ENCODE measurements at regions not wholly inside any gene's neighbourhood (a gene's known extent, or its start where the extent isn't known, plus 50 kb on each side); places are given as distances from the start of the nearest gene placed in this dataset.
"Not testable (repeated sequence)": the region's sequence is repeated elsewhere in the genome, so short reads cannot be mapped to it uniquely, and the experiment has no call there.

DNA sequence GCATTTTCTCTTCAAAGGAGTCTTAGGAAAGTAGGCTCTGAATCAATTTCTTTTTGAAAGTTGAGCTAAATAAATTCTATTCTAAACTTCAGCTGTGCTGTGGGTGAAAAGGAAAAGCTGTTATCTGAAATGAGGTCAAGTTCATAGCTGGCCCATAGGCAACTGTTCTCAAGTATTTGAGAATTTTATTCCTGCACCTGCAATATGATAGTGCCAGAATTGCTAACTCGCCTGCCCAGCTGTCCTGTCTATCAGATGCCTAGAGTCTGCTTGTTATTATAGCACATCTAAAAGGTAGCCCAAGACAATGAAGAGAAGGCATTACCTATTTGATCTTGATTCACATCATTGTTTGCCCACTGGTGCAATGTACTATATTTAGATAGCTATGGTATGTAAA is 798.7 kb downstream of the DIPK2A start:
- no peak for DNase-seq

- no peak for DNase-seq
Measured at GRCh38 chr3:144770915-144771351, 799.3 kb downstream of the DIPK2A start.

DNA sequence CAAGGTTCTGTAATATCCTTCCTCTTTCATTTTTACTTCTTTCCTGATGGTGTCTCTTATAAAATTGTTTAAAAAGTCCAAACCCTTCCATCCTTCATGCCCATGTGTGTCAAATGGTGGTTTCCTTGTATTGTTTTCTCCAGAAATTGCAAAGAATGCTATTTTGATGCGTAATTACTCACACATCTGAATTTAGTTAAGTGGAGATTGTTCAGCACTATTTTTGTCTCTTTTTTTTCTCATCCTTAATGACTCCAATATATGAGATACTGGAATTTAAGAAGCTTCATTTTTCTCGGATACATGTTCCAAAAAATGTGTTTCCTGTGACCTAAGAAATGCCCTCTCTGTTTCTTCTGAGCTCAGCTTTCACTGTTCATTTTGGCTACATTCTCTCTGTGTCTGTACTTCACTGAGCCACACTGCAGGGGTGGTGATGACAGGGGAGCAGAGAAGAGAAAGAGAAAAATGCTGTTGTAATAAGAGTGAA is 799.8 kb downstream of the DIPK2A start:
- no peak for DNase-seq

DNA sequence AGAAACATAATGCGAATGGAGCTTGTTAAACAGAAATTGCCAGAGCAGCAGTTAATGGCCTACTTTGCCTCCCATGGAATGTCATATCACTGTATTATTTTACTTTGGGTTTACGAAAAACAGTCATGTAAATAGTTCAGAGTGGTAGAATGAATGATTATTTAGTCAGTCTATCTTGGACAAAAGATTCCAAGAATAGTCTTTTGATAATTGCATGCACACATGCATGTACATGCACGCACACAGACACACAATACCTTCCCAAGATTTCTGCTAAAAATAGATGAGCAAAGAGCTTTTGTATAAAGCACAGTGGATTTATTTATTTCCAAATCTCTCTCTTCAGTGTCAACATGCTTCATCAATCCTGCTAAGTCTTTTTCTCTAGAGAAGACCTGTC is 800.7 kb downstream of the DIPK2A start:
- no peak for DNase-seq

DNA sequence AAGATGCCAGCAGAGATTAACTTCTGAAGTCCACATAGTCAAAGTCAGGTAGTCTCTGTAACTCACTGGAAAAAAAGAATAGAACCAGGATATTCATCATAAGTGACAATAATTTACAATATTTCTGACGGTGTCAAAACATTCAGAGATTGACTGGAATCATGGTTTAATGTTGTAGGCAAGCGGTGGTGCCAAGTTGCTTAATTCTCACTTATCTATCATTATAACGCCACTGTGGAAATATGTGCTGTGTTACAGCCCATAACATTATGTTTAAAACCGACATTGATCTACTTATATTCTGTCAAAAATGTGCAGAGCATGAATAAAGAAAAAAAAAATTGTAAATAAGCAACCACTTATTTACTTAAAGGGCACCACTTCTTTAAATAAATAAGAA is 801.7 kb downstream of the DIPK2A start:
- DNase-seq, result no peak

GRCh38 chr3:144774897-144775296 is 803.3 kb downstream of the DIPK2A start:
- no peak for DNase-seq

- DNase-seq, result no peak
Measured at GRCh38 chr3:144775551-144775950, 803.9 kb downstream of the DIPK2A start.

GRCh38 chr3:144777906-144778305 is 806.3 kb downstream of the DIPK2A start:
- DNase-seq, result no peak

DNA sequence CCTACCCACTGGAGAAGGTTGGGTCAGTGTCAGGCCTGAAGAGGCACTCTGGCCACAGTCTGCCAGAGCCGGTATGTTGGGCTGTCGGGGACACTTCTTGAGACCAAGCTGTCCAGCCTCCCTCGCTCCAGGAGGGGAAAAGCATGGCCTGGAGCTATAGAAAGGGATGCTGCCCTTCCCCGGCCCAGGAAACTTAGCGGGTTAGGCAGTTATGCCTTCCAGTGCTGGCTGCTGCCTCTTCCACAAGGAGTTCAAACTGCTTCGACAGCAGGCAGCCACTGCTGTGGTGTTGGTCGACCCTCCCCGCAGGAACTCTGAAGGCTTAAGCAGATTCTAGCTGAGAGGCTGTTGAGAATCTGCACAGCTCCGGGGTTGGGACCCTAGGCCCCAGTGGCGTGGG is 819.4 kb downstream of the DIPK2A start:
- DNase-seq, result no peak

GRCh38 chr3:144801890-144802289 is 830.3 kb downstream of the DIPK2A start:
- no peak for DNase-seq

DNA sequence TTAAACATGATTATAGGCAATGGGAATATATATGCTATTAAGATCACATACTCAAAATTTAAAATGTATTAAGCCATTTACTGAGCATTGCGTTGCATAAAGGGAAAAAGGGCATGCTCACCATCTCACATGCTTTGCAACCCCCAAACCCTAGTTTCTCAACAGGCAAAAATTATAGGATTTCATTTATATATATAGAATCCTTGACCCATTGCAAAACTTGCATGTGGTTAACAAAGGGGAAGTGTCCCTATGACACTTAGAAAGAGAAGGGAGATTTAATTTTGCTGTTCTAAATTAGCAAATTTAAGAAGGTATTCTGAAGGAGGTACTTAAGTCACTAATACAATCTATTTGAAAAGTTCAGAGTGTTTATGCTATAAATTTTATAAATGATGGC is 837.8 kb downstream of the DIPK2A start:
- no peak for DNase-seq

GRCh38 chr3:144810160-144810559 is 838.5 kb downstream of the DIPK2A start:
- no peak for DNase-seq

DNA sequence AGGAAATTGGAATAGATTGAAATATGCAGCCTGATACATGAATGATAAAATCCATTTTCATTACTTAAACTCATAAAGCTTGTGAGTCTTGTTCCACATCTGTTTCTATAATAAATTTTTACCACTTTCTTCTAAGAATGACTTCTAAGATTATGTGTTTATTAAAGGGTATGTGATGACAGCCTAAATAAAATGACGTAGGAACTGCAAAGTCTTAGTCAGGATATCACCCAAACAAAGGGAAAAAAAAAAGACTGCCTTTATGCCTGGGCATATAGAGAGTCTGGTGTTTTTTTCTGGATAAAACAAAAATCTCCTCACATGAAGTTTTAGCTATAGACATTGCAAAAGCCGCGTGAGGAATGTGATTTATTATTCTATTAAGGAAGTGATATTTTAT is 844.0 kb downstream of the DIPK2A start:
- no peak for DNase-seq

DNA sequence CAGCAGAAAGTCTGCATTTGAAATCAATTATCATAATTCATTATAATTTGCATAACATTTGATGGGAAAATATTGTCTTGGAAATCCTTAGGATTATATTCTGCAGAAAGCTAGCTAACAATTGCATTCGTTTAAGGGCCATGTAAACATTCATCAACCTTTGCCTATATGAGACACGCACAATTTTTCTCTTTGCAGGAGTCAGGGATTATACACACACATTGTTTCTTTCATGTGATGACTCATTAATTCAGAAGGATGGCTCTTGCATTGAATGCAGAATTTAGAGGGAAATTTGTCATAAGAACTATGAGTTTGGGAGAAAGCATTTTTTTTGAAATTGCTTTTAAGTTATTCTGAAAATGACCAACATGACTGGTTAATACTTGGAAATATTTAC is 844.7 kb downstream of the DIPK2A start:
- no peak for DNase-seq

DNA sequence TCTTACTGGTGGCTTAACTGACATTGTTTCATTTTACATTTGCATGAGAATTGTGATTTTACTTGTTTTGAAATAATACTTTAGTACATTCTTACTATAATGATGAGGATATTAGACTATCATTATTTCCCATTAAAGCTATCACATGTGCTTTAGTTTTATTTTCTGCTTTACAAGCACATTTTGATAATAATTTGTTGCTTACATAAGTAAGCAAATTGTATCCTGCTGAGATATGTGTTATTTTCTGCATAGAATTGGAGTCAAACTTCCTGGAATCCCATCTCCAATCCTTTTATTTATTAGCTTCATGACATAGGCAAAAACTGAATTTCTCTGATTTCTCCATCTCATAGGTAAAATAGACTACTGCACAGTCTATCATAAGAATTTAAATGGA is 847.4 kb downstream of the DIPK2A start:
- DNase-seq, result no peak

- not testable (repeated sequence) for DNase-seq
Measured at GRCh38 chr3:144820232-144820631, 848.6 kb downstream of the DIPK2A start.

DNA sequence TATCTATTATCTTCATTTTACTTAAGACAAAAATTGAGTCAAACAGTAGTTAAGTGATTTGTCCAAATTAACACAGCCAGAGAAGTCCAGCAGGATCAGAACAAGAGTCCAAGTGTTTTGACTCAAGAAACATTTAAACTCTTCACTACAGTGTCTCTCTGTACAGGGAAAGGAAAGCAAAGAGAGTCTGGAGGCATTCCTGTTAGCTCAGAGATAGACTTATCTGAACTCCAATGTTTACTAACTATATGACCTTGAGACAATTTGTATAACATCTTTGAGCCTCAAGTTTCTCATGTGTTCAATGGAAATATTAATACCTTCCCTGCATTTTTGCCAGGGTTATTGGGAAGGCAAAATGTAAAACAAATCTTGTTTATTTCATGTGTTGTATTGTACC is 849.1 kb downstream of the DIPK2A start:
- DNase-seq, result no peak

DNA sequence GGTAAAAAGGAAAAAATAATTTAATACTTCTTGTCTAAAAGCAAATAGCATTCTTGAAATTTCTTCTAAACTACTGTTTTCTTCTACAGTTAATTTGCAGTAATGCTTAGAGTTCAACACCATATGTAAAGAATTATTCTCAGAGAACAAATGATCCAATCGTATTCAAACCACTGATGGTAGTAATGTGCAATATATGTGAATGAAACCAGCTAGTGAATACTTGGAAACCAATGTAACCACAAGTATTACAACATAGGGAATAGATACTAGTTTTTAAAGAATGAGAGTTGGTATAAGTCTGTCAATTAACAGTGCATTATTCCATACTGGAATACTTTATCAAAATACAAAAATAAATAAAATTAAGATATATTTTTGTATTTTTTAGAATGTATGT is 850.0 kb downstream of the DIPK2A start:
- no peak for DNase-seq

DNA sequence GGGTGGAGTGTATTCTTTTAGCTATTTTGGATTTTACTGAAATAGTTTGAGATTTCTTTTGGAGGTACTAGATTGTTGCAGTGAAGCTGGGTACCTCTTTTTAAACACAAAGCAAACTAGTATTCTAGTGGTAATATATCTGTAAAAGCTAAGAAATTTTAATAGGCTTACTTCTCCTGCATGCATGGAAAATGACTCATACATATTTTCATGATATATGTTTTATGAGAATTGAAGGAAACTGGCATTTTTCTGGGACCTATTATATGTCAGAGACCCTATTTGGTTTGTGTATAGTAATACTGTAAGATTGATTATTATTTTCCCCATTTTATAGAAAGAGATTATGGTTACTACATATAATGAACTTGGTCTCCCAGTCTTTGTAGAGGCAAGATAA is 851.0 kb downstream of the DIPK2A start:
- DNase-seq, result no peak

DNA sequence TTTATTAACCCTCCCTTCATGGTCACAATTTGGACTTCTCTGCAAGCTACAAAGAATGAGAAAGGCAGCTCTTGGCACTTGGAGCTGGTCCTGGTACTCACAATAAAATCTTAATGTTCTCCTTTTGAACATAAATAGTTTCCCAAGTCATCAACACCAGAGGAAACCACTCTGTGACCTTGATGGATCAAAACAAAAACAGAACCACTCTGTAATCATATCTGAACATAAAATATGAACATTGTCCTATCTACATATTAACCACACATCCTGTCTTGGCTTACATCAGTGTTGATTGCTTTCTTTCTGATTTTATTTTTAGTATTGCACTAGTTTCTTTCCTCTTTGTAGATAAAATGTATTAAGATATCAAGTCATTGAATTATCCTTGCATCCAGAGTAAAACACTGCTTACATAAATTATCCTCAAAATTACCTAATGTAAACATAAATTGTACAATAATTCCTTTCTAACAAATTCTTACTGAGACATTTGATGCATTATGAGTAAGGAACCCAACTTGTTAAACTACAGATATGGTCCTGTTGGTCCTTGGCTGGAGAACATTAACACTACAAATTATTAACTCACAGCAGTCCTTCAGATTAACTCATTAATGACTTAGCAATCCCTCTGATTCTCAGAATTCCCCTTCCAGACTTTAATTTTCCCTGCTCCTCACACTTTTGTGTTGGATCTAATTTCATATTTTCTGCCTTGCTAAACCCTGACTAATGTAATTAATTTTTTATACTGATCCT is 860.5 kb downstream of the DIPK2A start:
- no peak for DNase-seq

DNA sequence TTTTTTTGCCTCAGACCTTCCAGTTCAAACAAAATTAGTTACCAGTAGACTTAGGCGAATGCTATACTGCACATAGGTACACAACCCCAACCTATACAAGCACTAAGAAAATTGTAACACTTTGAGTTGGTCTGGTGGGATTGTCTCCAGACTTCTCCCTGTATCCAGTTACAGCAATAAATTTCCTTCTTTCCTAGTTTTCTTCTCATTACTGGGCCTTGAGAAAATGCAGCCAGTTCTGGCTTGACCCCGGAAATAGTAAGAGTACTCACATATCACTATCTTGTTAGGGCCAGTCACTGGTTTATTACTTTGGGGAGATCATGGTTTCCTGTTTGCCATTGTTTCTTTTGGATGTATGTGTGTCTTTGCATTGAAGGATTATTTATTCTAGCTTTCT is 868.4 kb downstream of the DIPK2A start:
- DNase-seq, result no peak

GRCh38 chr3:144840866-144841265 is 869.2 kb downstream of the DIPK2A start:
- DNase-seq, result no peak

- DNase-seq, result no peak
Measured at GRCh38 chr3:144843099-144843498, 871.5 kb downstream of the DIPK2A start.

DNA sequence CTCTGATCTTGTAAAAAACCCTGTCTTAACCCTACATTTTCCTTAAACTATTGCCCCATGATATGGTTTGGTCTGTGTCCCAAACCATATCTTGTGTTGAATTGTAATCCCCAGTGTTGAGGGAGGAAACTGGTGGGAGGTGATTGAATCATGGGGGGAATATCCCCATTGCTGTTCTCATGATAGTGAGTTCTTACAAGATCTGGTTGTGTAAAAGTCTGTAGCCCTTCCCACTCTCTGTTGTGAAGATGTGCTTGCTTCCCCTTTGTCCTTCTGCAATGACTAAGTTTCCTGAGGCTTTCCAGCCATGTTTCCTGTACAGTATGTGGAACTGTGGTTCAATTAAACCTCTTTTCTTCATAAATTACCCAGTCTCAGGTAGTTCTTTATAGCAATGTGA is 881.4 kb downstream of the DIPK2A start:
- DNase-seq, result no peak

DNA sequence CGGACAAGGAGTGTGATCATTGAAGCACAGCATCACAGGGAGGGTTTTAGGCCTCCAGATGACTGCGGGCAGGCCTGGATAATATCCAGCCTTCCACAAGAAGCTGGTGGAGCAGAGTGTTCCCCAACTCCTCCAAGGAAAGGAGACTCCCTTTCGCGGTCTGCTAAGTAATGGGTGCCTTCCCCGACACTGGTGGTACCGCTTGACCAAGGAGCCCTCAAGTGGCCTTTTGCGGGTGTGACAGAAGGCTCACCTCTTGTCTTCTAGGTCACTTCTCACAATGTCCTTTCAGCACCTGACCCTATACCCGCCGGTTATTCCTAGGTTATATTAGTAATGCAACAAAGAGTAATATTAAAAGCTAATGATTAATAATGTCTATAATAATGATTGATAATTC is 882.4 kb downstream of the DIPK2A start:
- not testable (repeated sequence) for DNase-seq
